ENCODE measurements at regions not wholly inside any gene's neighbourhood (a gene's known extent, or its start where the extent isn't known, plus 50 kb on each side); places are given as distances from the start of the nearest gene placed in this dataset.

GRCh38 chr3:164927728-164928127, 150.6 kb downstream of the SI start:
- no peak overlapping the region for H3K4me2 ChIP-seq
- 0% methylated on average over 1 of the region's 5 CpGs for WGBS (ENCODE audit: low lambda C conversion rate)
- DNase-seq, result no peak
- H3K9me3 ChIP-seq, result no peaks in the 10 kb centered on the region
- no peak overlapping the region for H3K27ac ChIP-seq (ENCODE audit: low read depth in 2 of 2, low read length in 1 of 2)
- H2AFZ ChIP-seq (ENCODE audit: low read depth), result no peak overlapping the region
- no peaks in the 10 kb centered on the region for H3K36me3 ChIP-seq (replicated peaks in 1 of 2; ENCODE audit: control insufficient read depth in 1 of 2, insufficient read depth in 2 of 2, low read length in 1 of 2)
- no peak overlapping the region for H3K9ac ChIP-seq
- POLR2A ChIA-PET, result no interaction called here
- H3F3A ChIP-seq (replicated peaks; ENCODE audit: insufficient read depth), result no peaks in the 10 kb centered on the region
- H3K4me1 ChIP-seq (ENCODE audit: control insufficient read depth in 1 of 2, insufficient read depth in 2 of 2, low read depth in 1 of 2, low read length in 1 of 2), result no peaks in the 10 kb centered on the region
- H4K20me1 ChIP-seq (ENCODE audit: insufficient read depth), result no peaks in the 10 kb centered on the region
- H3K4me3 ChIP-seq (ENCODE audit: low read depth in 2 of 2, low read length in 1 of 2), result no peak overlapping the region
- no peaks in the 10 kb centered on the region for H3K27me3 ChIP-seq (ENCODE audit: insufficient read depth)
- no peaks in the 10 kb centered on the region for H3K9me2 ChIP-seq
- no peak for TF ChIP-seq JUND (IDR thresholded peaks at IDR 0.05)
- no peak for TF ChIP-seq REST (IDR thresholded peaks at IDR 0.05; ENCODE audit: low read depth, low read length)
- TF ChIP-seq POLR2AphosphoS5 (IDR thresholded peaks at IDR 0.05; ENCODE audit: low read depth, low read length), result no peak
- no peak for TF ChIP-seq GABPA (IDR thresholded peaks at IDR 0.05; ENCODE audit: low read depth)
- TF ChIP-seq EP300 (IDR thresholded peaks at IDR 0.05; ENCODE audit: borderline replicate concordance in 1 of 2, low read depth in 1 of 2, low read length in 1 of 2), result no peak
- TF ChIP-seq RFX5 (IDR thresholded peaks at IDR 0.05; ENCODE audit: low read length), result no peak
- no peak for TF ChIP-seq RAD21 (IDR thresholded peaks at IDR 0.05; ENCODE audit: low read length)
- no peak for TF ChIP-seq CTCF (IDR thresholded peaks at IDR 0.05)
- TF ChIP-seq ELF1 (IDR thresholded peaks at IDR 0.05), result no peak
- no peak for TF ChIP-seq USF1 (IDR thresholded peaks at IDR 0.05; ENCODE audit: borderline replicate concordance, low read depth)
- no peak for TF ChIP-seq FOSL2 (IDR thresholded peaks at IDR 0.05; ENCODE audit: borderline replicate concordance, low read depth)
- TF ChIP-seq SMC3 (IDR thresholded peaks at IDR 0.05; ENCODE audit: low read depth, low read length), result no peak
- TF ChIP-seq RXRA (IDR thresholded peaks at IDR 0.05; ENCODE audit: borderline replicate concordance, low read depth), result no peak
- no peak for TF ChIP-seq TCF12 (IDR thresholded peaks at IDR 0.05)
- no peak for TF ChIP-seq PBX3 (IDR thresholded peaks at IDR 0.05)
- no peak for TF ChIP-seq USF2 (IDR thresholded peaks at IDR 0.05; ENCODE audit: borderline replicate concordance, low read depth, low read length)
- no peaks in the 10 kb centered on the region for H3K79me2 ChIP-seq (ENCODE audit: insufficient read depth)
- CTCF ChIA-PET, result no interaction called here

All from SK-N-SH (cell line).